ENCODE measurements at regions not wholly inside any gene's neighbourhood (a gene's known extent, or its start where the extent isn't known, plus 50 kb on each side); places are given as distances from the start of the nearest gene placed in this dataset.

DNA sequence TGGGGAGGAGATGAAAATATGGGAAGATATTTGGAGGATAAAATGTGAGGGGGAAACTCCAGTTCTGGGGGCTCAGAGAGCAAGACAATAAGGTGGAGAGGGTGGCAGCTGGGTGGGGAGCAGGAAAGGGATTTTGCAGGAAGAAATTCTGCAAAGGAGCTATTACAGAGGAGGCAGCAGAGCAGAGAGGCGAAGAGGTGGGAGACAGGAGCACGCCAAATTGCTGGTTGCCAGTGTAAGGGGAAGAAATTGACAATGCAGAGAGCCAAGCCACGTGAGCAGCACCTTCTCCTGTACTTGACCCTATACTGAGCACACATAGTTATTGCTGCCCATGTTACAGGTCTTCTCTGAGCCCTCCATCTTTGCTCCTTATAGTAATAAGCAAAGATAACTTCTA, 190.3 kb upstream of the ONECUT1 start:
- TF ChIP-seq, protein P1, sequence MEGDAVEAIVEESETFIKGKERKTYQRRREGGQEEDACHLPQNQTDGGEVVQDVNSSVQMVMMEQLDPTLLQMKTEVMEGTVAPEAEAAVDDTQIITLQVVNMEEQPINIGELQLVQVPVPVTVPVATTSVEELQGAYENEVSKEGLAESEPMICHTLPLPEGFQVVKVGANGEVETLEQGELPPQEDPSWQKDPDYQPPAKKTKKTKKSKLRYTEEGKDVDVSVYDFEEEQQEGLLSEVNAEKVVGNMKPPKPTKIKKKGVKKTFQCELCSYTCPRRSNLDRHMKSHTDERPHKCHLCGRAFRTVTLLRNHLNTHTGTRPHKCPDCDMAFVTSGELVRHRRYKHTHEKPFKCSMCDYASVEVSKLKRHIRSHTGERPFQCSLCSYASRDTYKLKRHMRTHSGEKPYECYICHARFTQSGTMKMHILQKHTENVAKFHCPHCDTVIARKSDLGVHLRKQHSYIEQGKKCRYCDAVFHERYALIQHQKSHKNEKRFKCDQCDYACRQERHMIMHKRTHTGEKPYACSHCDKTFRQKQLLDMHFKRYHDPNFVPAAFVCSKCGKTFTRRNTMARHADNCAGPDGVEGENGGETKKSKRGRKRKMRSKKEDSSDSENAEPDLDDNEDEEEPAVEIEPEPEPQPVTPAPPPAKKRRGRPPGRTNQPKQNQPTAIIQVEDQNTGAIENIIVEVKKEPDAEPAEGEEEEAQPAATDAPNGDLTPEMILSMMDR (IDR thresholded peaks at IDR 0.05) = no peak
- no peak for TF ChIP-seq POLR2A (IDR thresholded peaks at IDR 0.05)
